H1 (cell line): ENCODE measurements at regions not wholly inside any gene's neighbourhood (a gene's known extent, or its start where the extent isn't known, plus 50 kb on each side); places are given as distances from the start of the nearest gene placed in this dataset.

ENCODE experiments used
- CHD7 ChIP-seq: fragments of 300-600 bp; sonication (generic); IDR thresholded peaks from 2 replicates; pipeline ENCODE4 v1.7.1; 2012; ENCODE audit warnings: low read length, moderate library complexity, mild to moderate bottlenecking, inconsistent platforms; ENCODE audit not compliant: insufficient replicate concordance
- ZNF274 ChIP-seq: IDR thresholded peaks from 2 replicates; pipeline ENCODE4 v1.7.0; 2012; ENCODE audit warnings: low read length, borderline replicate concordance; ENCODE audit errors: extremely low read depth

- TF ChIP-seq CHD7 (no peak), ZNF274 (no peak)
- TF ChIP-seq, all 59 proteins: peak for 0
These were observed 93.2 kb upstream of the CCDC150 start (continued) for GRCh38 chr2:196546151-196546919.
